ENCODE measurements at regions not wholly inside any gene's neighbourhood (a gene's known extent, or its start where the extent isn't known, plus 50 kb on each side); places are given as distances from the start of the nearest gene placed in this dataset.

- no peak for DNase-seq
Observed at GRCh38 chr13:76646946-76647345, 239.3 kb downstream of the KCTD12 start.

GRCh38 chr13:76645632-76646031 is 240.6 kb downstream of the KCTD12 start:
- no peak for DNase-seq

DNA sequence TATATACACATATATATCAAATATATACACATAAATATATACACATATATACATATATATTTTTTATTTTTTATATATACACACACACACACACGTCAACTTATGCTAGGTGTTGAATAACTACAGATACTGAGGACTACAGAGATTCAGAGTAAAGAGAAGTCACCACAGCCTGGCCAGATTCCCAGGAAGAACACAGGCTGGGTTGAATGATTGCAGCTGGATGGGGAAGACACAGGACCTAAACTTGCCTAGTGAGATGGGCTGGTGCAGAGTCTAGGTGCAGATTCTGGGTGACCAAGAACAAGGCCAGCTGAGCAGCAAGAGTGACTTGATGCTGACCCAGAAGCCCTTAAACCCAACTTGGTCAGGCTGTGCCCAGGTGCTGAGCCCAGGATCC is 241.3 kb downstream of the KCTD12 start:
- no peak for DNase-seq

- no peak for DNase-seq
Observed at GRCh38 chr13:76643596-76643995, 242.6 kb downstream of the KCTD12 start.

DNA sequence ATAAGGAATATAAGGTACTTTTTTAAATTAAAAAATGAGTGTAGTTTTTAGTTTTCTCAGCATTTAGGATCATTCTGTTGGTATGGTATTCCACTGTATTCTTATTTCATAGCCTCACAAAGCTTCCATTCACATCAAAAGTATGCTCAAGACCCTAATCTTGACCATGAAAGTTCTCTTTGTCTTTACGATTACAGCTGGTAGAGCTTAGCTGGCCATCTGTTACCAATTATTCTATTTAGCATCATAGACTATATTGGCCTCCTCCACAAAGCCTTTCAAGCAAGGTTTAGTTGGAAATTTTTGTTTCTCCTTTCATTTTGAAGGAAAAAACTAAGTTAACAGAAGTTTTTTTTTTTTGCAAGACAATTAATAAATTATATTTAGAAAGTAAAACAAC is 245.1 kb downstream of the KCTD12 start:
- DNase-seq: no peak

DNA sequence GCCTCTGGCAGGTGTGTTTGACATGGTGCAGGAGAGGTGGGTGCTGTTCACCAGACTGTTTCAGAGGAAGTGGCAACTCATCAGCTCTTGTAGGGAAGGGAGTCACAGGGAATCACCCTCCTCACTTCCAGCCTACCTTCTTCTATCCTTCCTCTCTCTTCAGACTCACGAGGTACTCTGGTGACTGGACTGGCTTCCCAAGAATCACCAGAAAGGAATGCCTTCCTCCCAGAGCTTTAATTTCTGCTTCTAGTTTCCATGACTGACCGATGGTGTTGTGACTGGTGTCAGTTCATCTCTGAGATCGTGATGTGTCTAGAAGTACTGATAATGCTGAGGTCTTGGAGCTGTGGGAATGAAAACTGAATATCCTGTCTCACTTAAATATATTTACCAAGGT is 247.3 kb downstream of the KCTD12 start:
- DNase-seq: no peak

GRCh38 chr13:76638181-76638580 is 248.0 kb downstream of the KCTD12 start:
- DNase-seq: no peak

GRCh38 chr13:76637641-76638141 is 248.5 kb downstream of the KCTD12 start:
- DNase-seq: no peak

GRCh38 chr13:76636829-76637228 is 249.4 kb downstream of the KCTD12 start:
- no peak for DNase-seq

GRCh38 chr13:76635232-76636230 is 250.7 kb downstream of the KCTD12 start:
- peak; percentile 9 for DNase-seq

DNA sequence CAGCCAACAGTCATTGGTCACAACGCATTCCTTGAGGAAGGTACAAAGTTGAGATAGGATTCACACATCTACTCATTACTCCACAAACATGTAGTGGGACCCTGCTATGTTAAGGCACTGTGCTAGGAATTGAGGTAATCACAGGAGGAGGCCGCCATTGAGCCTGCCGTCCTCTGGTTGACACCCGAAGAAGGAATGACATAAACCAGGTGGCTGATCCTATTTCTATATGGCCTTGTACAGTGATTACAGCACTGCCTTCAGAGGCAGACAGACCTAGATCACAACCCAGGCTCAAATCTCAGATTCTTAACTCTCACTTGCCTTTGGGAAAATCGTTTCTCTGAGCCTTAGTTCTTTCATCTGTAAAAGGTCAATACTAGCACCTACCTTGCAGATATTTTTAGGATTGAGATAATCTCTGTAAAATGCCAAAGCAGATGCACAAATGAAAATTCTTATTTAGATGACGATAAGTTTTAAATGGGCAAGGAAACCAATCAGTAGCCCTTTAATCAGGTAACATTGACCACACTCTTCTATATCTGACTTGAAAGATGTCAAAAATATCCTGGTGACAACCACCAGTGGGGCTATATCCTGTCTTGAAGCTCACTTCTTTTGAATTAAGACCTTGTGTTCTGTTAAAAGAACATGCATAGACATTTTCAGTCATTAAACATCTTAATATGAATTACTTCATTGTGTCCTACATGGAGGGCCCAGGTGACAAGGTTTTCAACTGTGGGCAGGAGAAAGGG is 251.6 kb downstream of the KCTD12 start:
- DNase-seq: no peak

- no peak for DNase-seq
Observed at GRCh38 chr13:76632401-76633044, 253.7 kb downstream of the KCTD12 start.

GRCh38 chr13:76630629-76631230 is 255.5 kb downstream of the KCTD12 start:
- peak; percentile 47 for DNase-seq

GRCh38 chr13:76622315-76623040 is 263.7 kb downstream of the KCTD12 start:
- DNase-seq: no peak

DNA sequence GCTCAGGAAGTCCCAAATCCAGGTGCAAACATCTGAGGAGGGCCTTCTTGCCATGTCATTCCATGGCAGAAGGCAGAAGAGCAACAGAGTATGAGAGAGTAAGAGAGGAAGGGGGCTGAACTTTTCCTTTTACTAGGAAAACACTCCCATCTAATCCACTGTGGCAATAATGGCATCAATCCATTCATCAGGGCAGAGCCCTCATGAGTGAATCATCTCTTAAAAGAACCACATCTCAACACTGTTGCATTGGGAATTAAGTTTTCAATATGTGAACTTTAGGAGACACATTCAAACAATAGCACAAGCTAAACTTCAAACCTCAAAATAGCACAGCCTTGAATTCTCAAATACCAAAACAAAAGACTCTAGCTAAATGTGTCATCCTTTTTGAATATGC is 264.5 kb downstream of the KCTD12 start:
- no peak for DNase-seq

DNA sequence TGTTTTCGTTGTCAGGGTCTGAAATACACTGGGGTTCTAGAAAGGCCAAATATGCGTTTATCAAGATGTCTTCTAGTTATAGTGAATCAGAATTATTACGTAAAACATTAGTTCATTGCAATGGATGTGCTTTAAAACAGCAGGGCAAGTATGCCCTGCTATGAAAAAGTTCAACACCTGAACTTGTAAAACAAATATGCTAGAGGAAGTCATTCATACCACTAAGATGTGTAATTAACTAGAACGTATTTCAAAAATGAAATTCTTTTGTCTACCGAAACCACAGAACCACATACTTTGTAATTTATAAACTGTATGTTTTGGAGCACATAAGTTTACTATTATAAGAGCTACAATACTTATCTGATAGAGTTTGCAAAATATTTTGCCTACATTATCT is 266.2 kb downstream of the KCTD12 start:
- DNase-seq: no peak

GRCh38 chr13:76619631-76620030 is 266.6 kb downstream of the KCTD12 start:
- DNase-seq: no peak

GRCh38 chr13:76610819-76611415 is 275.3 kb downstream of the KCTD12 start:
- DNase-seq: peak; percentile 26

GRCh38 chr13:76609643-76610042 is 276.6 kb downstream of the KCTD12 start:
- no peak for DNase-seq

DNA sequence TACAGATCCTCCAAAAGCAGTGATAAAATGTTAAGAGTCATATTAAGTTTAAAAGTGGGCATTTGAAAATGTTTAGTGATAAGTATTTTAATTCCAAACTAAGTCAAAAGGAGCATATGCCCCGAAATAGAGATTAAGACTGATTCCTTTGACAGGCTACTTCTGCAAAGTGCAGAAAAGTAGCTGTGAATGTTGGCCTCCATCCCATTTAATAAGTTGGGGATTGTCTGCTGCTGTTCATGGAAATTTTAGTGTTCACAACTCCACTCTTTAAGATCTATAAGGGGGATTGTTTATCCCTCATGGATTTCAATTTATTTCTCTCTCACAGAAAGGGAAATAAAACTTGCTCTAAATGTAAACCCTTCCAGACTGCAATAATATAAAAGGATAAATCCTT is 278.3 kb downstream of the KCTD12 start:
- DNase-seq: no peak

DNA sequence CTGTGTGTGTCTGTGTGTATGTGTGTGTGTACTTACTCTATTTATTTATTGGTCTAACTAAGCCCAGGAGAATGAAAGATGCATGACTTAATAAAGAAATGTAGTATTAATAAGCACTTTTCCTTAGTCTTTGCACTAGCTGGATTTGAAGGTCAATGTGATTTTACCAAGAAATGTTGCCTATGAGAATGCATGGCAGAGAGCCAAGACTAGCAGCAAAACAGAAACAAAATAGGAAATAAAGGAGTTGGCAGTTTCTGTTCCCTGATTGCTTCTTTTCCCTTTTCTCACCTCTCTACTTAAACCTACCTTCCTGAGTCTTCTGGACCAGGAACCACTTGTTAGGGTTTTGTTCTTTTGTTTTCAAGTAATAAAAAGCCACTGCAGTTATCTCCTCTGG is 286.1 kb downstream of the KCTD12 start:
- no peak for DNase-seq

- peak; percentile 42 for DNase-seq
Observed at GRCh38 chr13:76597868-76598267, 288.3 kb downstream of the KCTD12 start.
